Activated naive CD4-positive, alpha-beta T cell treated with anti-CD3 and anti-CD28 coated beads, Interleukin-2, amount 50 U/mL, for 72 hours (primary cell): ENCODE measurements at regions not wholly inside any gene's neighbourhood (a gene's known extent, or its start where the extent isn't known, plus 50 kb on each side); places are given as distances from the start of the nearest gene placed in this dataset.

ENCODE experiments used
- ATAC-seq, 2 donors: fragments of 150-1000 bp; cut with Tn5 transposase; 2 replicates each; pipeline ENCODE4 v1.10.0; 2021; ENCODE audit warnings: mild to moderate bottlenecking in 2 of 2, moderate library complexity in 2 of 2
- DNase-seq, 2 donors: peaks; one replicate each; pipeline ENCODE4 v3.0.0; 2021 to 2022; ENCODE audit warnings: low spot score in 2 of 2
- H3K27ac Mint-ChIP-seq, 2 donors: one replicate each; pipeline ENCODE4 v1.8.0; 2022; ENCODE audit warnings: mild to moderate bottlenecking in 2 of 2, mixed read lengths in 2 of 2
- H3K36me3 Mint-ChIP-seq, 2 donors: one replicate each; pipeline ENCODE4 v1.8.0; 2022; ENCODE audit warnings: mixed read lengths in 2 of 2
- H3K9me3 Mint-ChIP-seq, 2 donors: one replicate each; pipeline ENCODE4 v1.8.0; 2022; ENCODE audit warnings: mixed read lengths in 2 of 2

- H3K27ac Mint-ChIP-seq, result no peak overlapping the region
- ATAC-seq, result no peak
- peaks cover 0 to 7% of the 10 kb centered on the region in 2 donors for H3K9me3 Mint-ChIP-seq
- no peaks in the 10 kb centered on the region for H3K36me3 Mint-ChIP-seq
- no peak for DNase-seq
These were observed 235.4 kb downstream of the OTOL1 start for GRCh38 chr3:161731968-161732367.

- H3K27ac Mint-ChIP-seq, result no peak overlapping the region
- DNase-seq (no peak), ATAC-seq (no peak)
- peaks cover 0 to 11% of the 10 kb centered on the region in 2 donors for H3K9me3 Mint-ChIP-seq
- H3K36me3 Mint-ChIP-seq, result no peaks in the 10 kb centered on the region
These were observed 240.6 kb downstream of the OTOL1 start for GRCh38 chr3:161737171-161737570.

- no peak for DNase-seq
- ATAC-seq, result no peak
- H3K36me3 Mint-ChIP-seq, result no peaks in the 10 kb centered on the region
- H3K27ac Mint-ChIP-seq, result no peak overlapping the region
- H3K9me3 Mint-ChIP-seq, result peaks cover 0 to 11% of the 10 kb centered on the region in 2 donors
These were observed 243.8 kb downstream of the OTOL1 start for GRCh38 chr3:161740421-161740820.

GRCh38 chr3:161744366-161744765 lies 247.8 kb downstream of the OTOL1 start:
- Mint-ChIP-seq H3K36me3 (no peaks in the 10 kb centered on the region), H3K9me3 (peaks cover 0 to 3% of the 10 kb centered on the region in 2 donors), H3K27ac (no peak overlapping the region)
- ATAC-seq, result no peak
- DNase-seq, result no peak

GRCh38 chr3:161745741-161746140 lies 249.1 kb downstream of the OTOL1 start:
- H3K27ac Mint-ChIP-seq, result no peak overlapping the region
- no peaks in the 10 kb centered on the region for H3K36me3 Mint-ChIP-seq
- ATAC-seq (no peak), DNase-seq (no peak)
- peaks cover 0 to 3% of the 10 kb centered on the region in 2 donors for H3K9me3 Mint-ChIP-seq

GRCh38 chr3:161748049-161748448 lies 251.4 kb downstream of the OTOL1 start:
- no peak overlapping the region for H3K27ac Mint-ChIP-seq
- DNase-seq, result no peak
- H3K36me3 Mint-ChIP-seq, result no peaks in the 10 kb centered on the region
- ATAC-seq, result no peak
- H3K9me3 Mint-ChIP-seq, result no peaks in the 10 kb centered on the region

- no peaks in the 10 kb centered on the region for H3K36me3 Mint-ChIP-seq
- DNase-seq (no peak), ATAC-seq (no peak)
- no peak overlapping the region for H3K27ac Mint-ChIP-seq
- H3K9me3 Mint-ChIP-seq, result no peaks in the 10 kb centered on the region
These were observed 257.9 kb downstream of the OTOL1 start for GRCh38 chr3:161754420-161755053.

- DNase-seq, result no peak
- no peaks in the 10 kb centered on the region for H3K36me3 Mint-ChIP-seq
- no peak overlapping the region for H3K27ac Mint-ChIP-seq
- no peaks in the 10 kb centered on the region for H3K9me3 Mint-ChIP-seq
- ATAC-seq, result no peak
These were observed 262.8 kb downstream of the OTOL1 start for GRCh38 chr3:161759444-161759843.

- Mint-ChIP-seq H3K36me3 (no peaks in the 10 kb centered on the region), H3K27ac (no peak overlapping the region), H3K9me3 (peaks cover 0 to 3% of the 10 kb centered on the region in 2 donors)
- no peak for ATAC-seq
- DNase-seq, result no peak
These were observed 269.7 kb downstream of the OTOL1 start for GRCh38 chr3:161766331-161766730.

- DNase-seq (no peak), ATAC-seq (peak; percentile 34 to 41)
- H3K9me3 Mint-ChIP-seq, result peaks cover 2 to 3% of the 10 kb centered on the region in 2 donors
- no peak overlapping the region for H3K27ac Mint-ChIP-seq
- H3K36me3 Mint-ChIP-seq, result no peaks in the 10 kb centered on the region
These were observed 274.1 kb downstream of the OTOL1 start for GRCh38 chr3:161770484-161771386.

- ATAC-seq (no peak), DNase-seq (no peak)
- H3K27ac Mint-ChIP-seq, result no peak overlapping the region
These were observed 284.8 kb downstream of the OTOL1 start for GRCh38 chr3:161781381-161781780.

GRCh38 chr3:161793194-161793930 lies 296.8 kb downstream of the OTOL1 start:
- H3K27ac Mint-ChIP-seq, result no peak overlapping the region
- DNase-seq, result no peak
- H3K9me3 Mint-ChIP-seq, result peaks cover 0 to 10% of the 10 kb centered on the region in 2 donors
- H3K36me3 Mint-ChIP-seq, result no peaks in the 10 kb centered on the region
- no peak for ATAC-seq

More at GRCh38 chr3:161781381-161781780, 284.8 kb downstream of the OTOL1 start:
- Mint-ChIP-seq H3K36me3 (no peaks in the 10 kb centered on the region), H3K9me3 (peaks cover 8 to 13% of the 10 kb centered on the region in 2 donors)

- Mint-ChIP-seq H3K9me3 (peaks cover 0 to 11% of the 10 kb centered on the region in 2 donors), H3K27ac (no peak overlapping the region), H3K36me3 (no peaks in the 10 kb centered on the region)
- no peak for DNase-seq
- no peak for ATAC-seq
These were observed 297.9 kb downstream of the OTOL1 start for GRCh38 chr3:161794551-161794950.

GRCh38 chr3:161796312-161796711 lies 299.7 kb downstream of the OTOL1 start:
- Mint-ChIP-seq H3K36me3 (no peaks in the 10 kb centered on the region), H3K9me3 (peaks cover 0 to 17% of the 10 kb centered on the region in 2 donors), H3K27ac (no peak overlapping the region)
- DNase-seq (no peak), ATAC-seq (no peak)

GRCh38 chr3:161796780-161797179 lies 300.2 kb downstream of the OTOL1 start:
- DNase-seq (no peak), ATAC-seq (no peak)
- H3K36me3 Mint-ChIP-seq, result no peaks in the 10 kb centered on the region
- no peak overlapping the region for H3K27ac Mint-ChIP-seq
- H3K9me3 Mint-ChIP-seq, result peaks cover 2 to 21% of the 10 kb centered on the region in 2 donors

GRCh38 chr3:161798016-161798415 lies 301.4 kb downstream of the OTOL1 start:
- no peak for ATAC-seq
- peaks cover 11 to 24% of the 10 kb centered on the region in 2 donors for H3K9me3 Mint-ChIP-seq
- no peak for DNase-seq
- H3K36me3 Mint-ChIP-seq, result no peaks in the 10 kb centered on the region
- no peak overlapping the region for H3K27ac Mint-ChIP-seq

GRCh38 chr3:161800985-161801559 lies 304.5 kb downstream of the OTOL1 start:
- no peak for ATAC-seq
- no peak for DNase-seq
- no peaks in the 10 kb centered on the region for H3K36me3 Mint-ChIP-seq

More at GRCh38 chr3:161800985-161801559, 304.5 kb downstream of the OTOL1 start:
- Mint-ChIP-seq H3K27ac (no peak overlapping the region), H3K9me3 (peaks cover 15 to 29% of the 10 kb centered on the region in 2 donors)
